Hippocampal formation (tissue), 2 donors: ENCODE measurements at regions not wholly inside any gene's neighbourhood (a gene's known extent, or its start where the extent isn't known, plus 50 kb on each side); places are given as distances from the start of the nearest gene placed in this dataset.
"Not testable (repeated sequence)": the region's sequence is repeated elsewhere in the genome, so short reads cannot be mapped to it uniquely, and the experiment has no call there.

ENCODE experiments used
- DNase-seq, 2 donors: peaks; one replicate each; lab custom pipeline; 2025; lab: John Stamatoyannopoulos, UW

GRCh38 chr9:75282047-75282446 lies 193.7 kb downstream of the OSTF1 start:
- DNase-seq = no peak

GRCh38 chr9:75289332-75289731 lies 201.0 kb downstream of the OSTF1 start:
- DNase-seq = no peak

DNA sequence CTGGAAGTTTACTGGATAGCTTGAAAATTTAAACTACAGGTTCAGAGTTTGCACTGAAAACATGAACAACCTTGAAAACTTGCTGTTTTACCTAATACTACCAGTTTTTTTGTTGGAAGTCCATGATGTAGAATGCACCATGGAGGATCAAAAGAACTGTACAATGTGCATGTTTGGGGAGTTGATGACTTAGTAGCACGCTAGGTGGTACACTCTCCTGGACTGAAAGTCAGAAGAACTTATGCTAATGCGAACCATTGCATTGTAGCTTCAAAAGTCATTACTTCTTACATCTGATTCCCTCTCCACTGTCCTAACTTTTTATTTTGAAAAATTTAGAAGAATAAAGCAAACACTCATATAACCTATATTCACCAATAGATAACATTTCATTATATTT lies 211.0 kb downstream of the OSTF1 start:
- DNase-seq = no peak

- DNase-seq = no peak
Observed at GRCh38 chr9:75333624-75334023, 245.3 kb downstream of the OSTF1 start.

- no peak for DNase-seq
Observed at GRCh38 chr9:75358846-75359245, 270.5 kb downstream of the OSTF1 start.

- DNase-seq = no peak
Observed at GRCh38 chr9:75359638-75360037, 271.3 kb downstream of the OSTF1 start.

- no peak for DNase-seq
Observed at GRCh38 chr9:75360252-75360651, 271.9 kb downstream of the OSTF1 start.

DNA sequence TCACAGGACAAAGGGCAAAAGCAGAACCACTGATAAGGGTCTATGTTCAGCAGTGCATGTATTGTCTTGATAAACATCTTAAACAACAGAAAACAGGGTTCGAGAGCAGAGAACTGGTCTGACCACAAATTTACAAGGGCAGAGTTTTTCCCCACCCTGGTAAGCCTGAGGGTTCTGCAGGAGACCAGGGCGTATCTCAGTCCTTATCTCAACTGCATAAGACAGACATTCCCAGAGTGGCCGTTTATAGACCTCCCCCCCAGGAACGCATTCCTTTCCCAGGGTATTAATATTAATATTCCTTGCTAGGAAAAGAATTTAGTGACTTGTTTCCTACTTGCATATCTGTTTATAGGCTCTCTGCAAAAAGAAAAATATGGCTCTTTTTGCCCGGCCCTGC lies 274.1 kb downstream of the OSTF1 start:
- not testable (repeated sequence) for DNase-seq

DNA sequence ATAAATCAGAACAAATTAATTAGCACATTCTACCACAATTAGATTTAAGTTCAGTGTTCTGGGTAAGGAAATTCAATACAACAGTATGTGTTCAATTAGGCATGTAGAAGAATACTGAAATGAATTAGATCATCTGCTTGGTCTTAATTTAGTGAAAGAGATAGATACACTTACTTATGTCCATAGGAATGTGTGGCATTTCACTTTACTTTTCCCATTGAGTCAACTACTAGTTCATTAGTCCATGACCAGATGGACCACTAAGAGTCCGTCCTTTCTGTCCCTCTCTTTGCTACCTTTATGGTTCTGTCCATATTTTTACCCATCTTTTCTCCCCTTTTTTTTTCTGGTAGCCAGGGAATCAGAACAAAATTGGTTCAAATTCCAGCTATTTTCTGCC lies 276.9 kb downstream of the OSTF1 start:
- DNase-seq = no peak

DNA sequence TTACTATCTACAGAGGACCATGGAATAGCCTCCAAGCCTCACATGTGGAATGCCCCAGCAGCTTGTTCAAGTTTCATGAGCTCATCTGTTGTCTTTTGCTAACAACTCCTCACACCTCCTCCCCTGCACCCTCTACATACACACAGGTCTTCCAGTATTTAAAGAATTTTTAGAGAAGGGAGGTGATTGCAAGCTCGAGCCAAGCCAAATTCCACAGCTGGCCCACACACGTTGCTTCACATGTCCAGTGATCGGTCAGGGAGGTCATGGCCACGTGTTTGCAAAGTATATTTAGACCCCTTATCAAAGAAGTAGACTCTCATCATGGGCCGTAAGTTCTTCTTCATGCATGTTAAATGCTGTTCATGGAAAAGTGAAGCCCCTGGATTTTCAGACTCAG lies 281.7 kb downstream of the OSTF1 start:
- no peak for DNase-seq

DNA sequence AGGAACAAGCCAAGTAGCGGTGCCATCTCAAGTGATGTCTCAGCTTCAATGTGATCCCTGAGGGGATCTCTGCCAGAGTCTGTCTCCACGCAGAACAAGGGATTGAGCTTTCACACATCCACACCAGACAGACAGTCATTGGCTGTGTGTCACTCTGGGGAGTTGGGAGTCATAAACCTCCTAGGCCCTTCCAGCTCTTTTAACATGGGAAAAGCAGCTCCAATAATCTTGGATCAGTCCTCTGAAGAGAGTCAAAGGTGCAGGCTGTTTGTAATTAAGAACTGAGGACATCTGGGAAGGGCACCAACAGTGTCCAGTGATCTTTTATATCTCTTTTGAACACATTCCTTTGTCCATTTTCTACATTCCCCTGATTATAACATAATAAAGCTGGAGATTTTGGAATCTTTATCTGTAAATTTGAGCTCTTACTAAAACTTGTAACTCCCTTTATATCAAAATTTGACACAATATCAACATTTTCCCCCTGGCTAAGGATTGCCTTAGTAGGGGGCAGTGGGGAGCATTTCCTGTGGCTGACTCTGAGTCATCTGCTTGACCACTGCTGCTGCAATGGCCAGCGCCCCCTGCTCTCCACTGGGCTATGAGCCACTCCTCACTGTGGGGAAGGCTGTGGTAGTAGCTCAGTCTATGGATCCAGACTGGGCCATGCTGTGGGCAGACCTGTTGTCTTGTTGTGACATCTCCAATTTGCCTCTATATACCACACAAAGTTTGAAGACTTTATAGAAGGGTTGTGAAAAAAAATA lies 284.4 kb downstream of the OSTF1 start:
- no peak for DNase-seq

GRCh38 chr9:75376680-75377254 lies 288.5 kb downstream of the OSTF1 start:
- no peak for DNase-seq

DNA sequence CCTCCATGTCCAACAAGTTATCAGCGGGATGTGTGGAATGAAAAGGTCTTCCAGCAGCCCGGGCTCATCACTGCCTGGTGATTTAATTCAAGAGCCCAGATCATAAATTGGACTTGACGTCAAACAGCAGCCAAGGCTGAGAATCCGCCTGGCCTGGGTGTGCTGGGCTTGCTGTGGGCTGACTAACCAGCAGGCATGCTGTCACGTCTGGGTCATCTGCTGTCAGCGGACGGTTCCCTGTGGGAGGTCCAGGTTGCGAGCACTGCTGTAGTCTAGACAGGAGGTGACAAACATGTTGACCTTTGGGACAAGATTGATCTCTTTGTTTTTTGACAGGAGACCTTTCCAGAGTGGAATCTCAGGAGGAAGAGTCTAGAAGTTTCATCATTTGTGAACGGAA lies 289.7 kb downstream of the OSTF1 start:
- DNase-seq = no peak

- DNase-seq = no peak
Observed at GRCh38 chr9:75378926-75379325, 290.6 kb downstream of the OSTF1 start.

- DNase-seq = no peak
Observed at GRCh38 chr9:75382126-75382525, 293.8 kb downstream of the OSTF1 start.

DNA sequence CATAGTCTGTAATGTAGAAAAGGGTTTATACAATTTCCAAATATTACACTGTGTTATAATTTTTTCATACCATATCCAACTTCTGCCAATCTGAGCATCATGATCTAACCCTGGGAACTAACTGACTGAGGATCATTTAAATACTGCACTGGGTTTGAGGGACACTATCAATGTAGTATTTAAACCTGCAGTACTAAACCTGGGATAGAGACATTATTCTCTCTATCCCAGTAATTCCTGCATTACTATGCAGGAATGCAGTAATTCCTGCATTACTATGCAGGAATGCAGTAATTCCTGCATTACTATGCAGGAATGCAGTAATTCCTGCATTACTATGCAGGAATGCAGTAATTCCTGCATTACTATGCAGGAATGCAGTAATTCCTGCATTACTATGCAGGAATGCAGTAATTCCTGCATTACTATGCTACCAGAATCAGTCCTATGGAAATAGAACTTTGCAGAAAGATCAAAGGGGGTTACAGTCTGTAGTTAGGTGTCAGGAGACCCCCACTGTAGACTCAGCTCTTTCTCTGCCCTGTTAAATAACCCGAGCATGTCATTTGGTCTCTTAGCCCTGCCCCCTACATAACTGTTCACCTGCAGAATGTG lies 295.2 kb downstream of the OSTF1 start:
- not testable (repeated sequence) for DNase-seq

DNA sequence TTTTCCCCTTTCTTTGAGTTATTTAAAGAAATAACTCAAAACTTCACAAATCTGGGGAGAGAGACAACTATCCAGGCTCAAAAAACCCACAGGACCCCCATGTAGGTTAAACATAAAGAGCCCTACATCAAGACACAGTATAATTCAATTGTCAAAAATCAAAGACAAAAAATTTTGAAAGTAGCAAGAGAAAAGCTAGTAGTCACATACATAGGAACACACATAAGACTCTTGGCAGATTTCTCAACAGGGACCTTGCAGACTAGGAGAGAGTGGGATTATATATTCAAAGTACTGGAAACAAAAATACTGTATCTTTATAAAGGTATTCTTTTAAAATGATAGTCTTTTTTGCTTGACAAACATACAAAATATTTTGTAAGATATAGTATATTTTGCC lies 296.9 kb downstream of the OSTF1 start:
- DNase-seq = no peak

- DNase-seq = no peak
Observed at GRCh38 chr9:75389101-75389500, 300.8 kb downstream of the OSTF1 start.

- DNase-seq = no peak
Observed at GRCh38 chr9:75390951-75391350, 302.6 kb downstream of the OSTF1 start.

- DNase-seq = no peak
Observed at GRCh38 chr9:75391497-75391896, 303.2 kb downstream of the OSTF1 start.

GRCh38 chr9:75395336-75395735 lies 307.0 kb downstream of the OSTF1 start:
- no peak for DNase-seq

GRCh38 chr9:75397836-75398235 lies 309.5 kb downstream of the OSTF1 start:
- no peak for DNase-seq

DNA sequence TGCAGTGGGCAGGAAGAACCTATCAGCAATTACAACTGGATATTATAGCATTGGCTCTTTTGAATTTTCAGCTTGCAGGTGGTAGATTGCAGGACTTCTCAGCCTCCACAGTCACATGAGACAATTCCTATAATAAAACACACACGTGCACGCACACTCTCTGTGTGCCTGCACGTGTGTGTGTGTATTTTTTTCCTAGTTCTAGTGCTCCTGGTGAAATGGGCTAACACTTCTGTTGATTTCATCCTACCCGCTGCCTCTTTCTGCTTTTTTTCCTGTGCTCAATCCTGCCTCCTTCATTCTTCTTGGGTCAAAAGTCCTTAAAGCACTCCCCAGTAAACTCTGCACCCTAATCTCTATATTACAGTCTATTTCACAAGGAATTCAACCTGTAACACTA lies 320.1 kb downstream of the OSTF1 start:
- DNase-seq = no peak
